CD4-positive, alpha-beta T cell treated with Interleukin-12 subunit alpha and Interleukin-12 subunit beta, for 1 hour (primary cell): ENCODE measurements at regions not wholly inside any gene's neighbourhood (a gene's known extent, or its start where the extent isn't known, plus 50 kb on each side); places are given as distances from the start of the nearest gene placed in this dataset.

Experiments
- DNase-seq: peaks from one replicate; pipeline ENCODE4 v3.0.0-alpha.2; 2020

- DNase-seq, result no peak
Observed at GRCh38 chr3:153314038-153314437, 152.0 kb downstream of the RAP2B start.

- DNase-seq, result no peak
Observed at GRCh38 chr3:153315781-153316180, 153.8 kb downstream of the RAP2B start.

GRCh38 chr3:153319705-153320554, 157.9 kb downstream of the RAP2B start:
- no peak for DNase-seq

- DNase-seq, result no peak
Observed at GRCh38 chr3:153320585-153321128, 158.6 kb downstream of the RAP2B start.

- no peak for DNase-seq
Observed at GRCh38 chr3:153328690-153329089, 166.7 kb downstream of the RAP2B start.

GRCh38 chr3:153330901-153331300, 168.9 kb downstream of the RAP2B start:
- no peak for DNase-seq

- DNase-seq, result no peak
Observed at GRCh38 chr3:153331676-153332075, 169.7 kb downstream of the RAP2B start.

GRCh38 chr3:153334558-153334957, 172.5 kb downstream of the RAP2B start:
- no peak for DNase-seq

GRCh38 chr3:153337369-153337768, 175.3 kb downstream of the RAP2B start:
- no peak for DNase-seq

- no peak for DNase-seq
Observed at GRCh38 chr3:153338487-153338886, 176.5 kb downstream of the RAP2B start.

- DNase-seq, result no peak
Observed at GRCh38 chr3:153339065-153339464, 177.0 kb downstream of the RAP2B start.

- DNase-seq, result no peak
Observed at GRCh38 chr3:153343988-153344782, 182.2 kb downstream of the RAP2B start.

GRCh38 chr3:153348457-153349107, 186.6 kb downstream of the RAP2B start:
- no peak for DNase-seq

GRCh38 chr3:153349108-153349499, 187.1 kb downstream of the RAP2B start:
- no peak for DNase-seq

GRCh38 chr3:153350420-153350819, 188.4 kb downstream of the RAP2B start:
- DNase-seq, result no peak

GRCh38 chr3:153354641-153355040, 192.6 kb downstream of the RAP2B start:
- no peak for DNase-seq

- no peak for DNase-seq
Observed at GRCh38 chr3:153355559-153355958, 193.5 kb downstream of the RAP2B start.

GRCh38 chr3:153356908-153357307, 194.9 kb downstream of the RAP2B start:
- DNase-seq, result no peak

GRCh38 chr3:153357436-153357835, 195.4 kb downstream of the RAP2B start:
- DNase-seq, result no peak

- no peak for DNase-seq
Observed at GRCh38 chr3:153369561-153370374, 207.7 kb downstream of the RAP2B start.

- DNase-seq, result no peak
Observed at GRCh38 chr3:153370680-153371079, 208.7 kb downstream of the RAP2B start.

- no peak for DNase-seq
Observed at GRCh38 chr3:153372326-153372725, 210.3 kb downstream of the RAP2B start.
